Endothelial cell of umbilical vein (primary cell): ENCODE measurements at regions not wholly inside any gene's neighbourhood (a gene's known extent, or its start where the extent isn't known, plus 50 kb on each side); places are given as distances from the start of the nearest gene placed in this dataset.

Source experiments
- BruUV-seq: library from RNA; stranded (reverse); fragments of 400-500 nt; replicated peaks from 2 replicates; lab custom pipeline; 2021; lab: Mats Ljungman, UMichigan
- CTCF ChIA-PET: fragments of 300-600, 350-600 bp; sonication (Branson Sonifier 250); formaldehyde crosslinking; loops from one replicate; lab custom pipeline; 2021; ENCODE audit warnings: antibody characterized with exemption, inconsistent platforms; lab: Charles Lee
- POLR2A ChIA-PET: fragments of 300-600, 350-600 bp; sonication (Branson Sonifier 250); formaldehyde crosslinking; loops from one replicate; lab custom pipeline; 2021; ENCODE audit warnings: antibody characterized with exemption, inconsistent platforms; lab: Charles Lee
- DNase-seq: peaks from one replicate; pipeline ENCODE4 v3.0.0-alpha.2; 2011; ENCODE audit warnings: low read depth, low spot score
- FAIRE-seq: peaks from 2 replicates; lab custom pipeline; 2011; peaks lifted over from hg19 to GRCh38; lab: Jason Lieb, UNC
- H2AFZ ChIP-seq: 2 replicates; pipeline ENCODE4 v1.6.0; 2012; ENCODE audit warnings: low read depth, low read length, control low read depth, inconsistent platforms
- H3K27ac ChIP-seq: 2 replicates; pipeline ENCODE4 v1.5.1; 2011; ENCODE audit warnings: low read depth, mild to moderate bottlenecking, control low read depth, low read length, moderate library complexity; ENCODE audit not compliant: insufficient read depth
- H3K27me3 ChIP-seq, 2 experiments: 2 replicates each; pipeline versions ENCODE4 v1.6.0 to v1.6.1; 2011; ENCODE audit warnings: low read length in 2 of 2, mixed read lengths in 1 of 2; ENCODE audit not compliant: control insufficient read depth in 2 of 2, insufficient read depth in 2 of 2
- H3K36me3 ChIP-seq, 2 experiments: 2 replicates in 1 of 2; 3 replicates in 1 of 2; pipeline ENCODE4 v1.5.1; 2011; ENCODE audit warnings: low read length in 2 of 2, mild to moderate bottlenecking in 1 of 2, moderate library complexity in 1 of 2; ENCODE audit not compliant: control insufficient read depth in 2 of 2, insufficient read depth in 2 of 2; ENCODE audit errors: extremely low read depth in 1 of 2
- H3K4me1 ChIP-seq: 3 replicates; pipeline ENCODE4 v1.5.1; 2011; ENCODE audit warnings: mild to moderate bottlenecking, low read length; ENCODE audit not compliant: control insufficient read depth, insufficient read depth; ENCODE audit errors: extremely low read depth
- H3K4me2 ChIP-seq: 2 replicates; pipeline ENCODE4 v1.6.1; 2011; ENCODE audit warnings: low read length, control low read depth, mixed read lengths; ENCODE audit not compliant: insufficient read depth
- H3K4me3 ChIP-seq, 3 experiments: fragments of 200-600 bp in 1 of 3; sonication (generic), shearing (Covaris generic) in 1 of 3; replicated peaks in 1 of 3; 2 replicates each; pipeline ENCODE4 v1.5.1; 2011 to 2016; ENCODE audit warnings: control low read depth in 3 of 3, low read length in 3 of 3, mild to moderate bottlenecking in 2 of 3, inconsistent platforms in 1 of 3, low read depth in 1 of 3, moderate library complexity in 1 of 3; ENCODE audit not compliant: insufficient read depth in 1 of 3
- H3K79me2 ChIP-seq: 2 replicates; pipeline ENCODE4 v1.6.0; 2012; ENCODE audit warnings: low read length, inconsistent platforms; ENCODE audit not compliant: control insufficient read depth, insufficient read depth
- H3K9ac ChIP-seq: replicated peaks from 2 replicates; pipeline ENCODE3; 2011; ENCODE audit warnings: low read length, control low read depth; ENCODE audit not compliant: insufficient read depth; ENCODE audit errors: extremely low read depth
- H3K9me1 ChIP-seq: replicated peaks from 3 replicates; pipeline ENCODE4 v1.6.0; 2011; ENCODE audit warnings: mild to moderate bottlenecking, low read length; ENCODE audit not compliant: control insufficient read depth, insufficient read depth; ENCODE audit errors: extremely low read depth
- H3K9me3 ChIP-seq: replicated peaks from 2 replicates; pipeline ENCODE4 v1.5.1; 2012; ENCODE audit warnings: low read length, inconsistent platforms; ENCODE audit not compliant: control insufficient read depth, insufficient read depth
- H4K20me1 ChIP-seq: replicated peaks from 2 replicates; pipeline ENCODE3; 2011; ENCODE audit warnings: mild to moderate bottlenecking, low read length; ENCODE audit not compliant: control insufficient read depth, insufficient read depth; ENCODE audit errors: extremely low read depth
- CTCF ChIP-seq, 2 donors: IDR thresholded peaks; 1 replicate in 1 of 2; 2 replicates in 1 of 2; pipeline ENCODE4 v1.5.1; 2011; ENCODE audit warnings: low read length in 2 of 2, mild to moderate bottlenecking in 2 of 2, moderate library complexity in 2 of 2, control low read depth in 1 of 2, inconsistent platforms in 1 of 2, low read depth in 1 of 2; ENCODE audit not compliant: insufficient read depth in 1 of 2; ENCODE audit errors: extremely low read depth in 1 of 2
- EZH2 ChIP-seq: IDR thresholded peaks from 2 replicates; pipeline ENCODE4 v1.6.1; 2012; ENCODE audit warnings: borderline replicate concordance, low read depth, mild to moderate bottlenecking, moderate library complexity, low read length, inconsistent platforms; ENCODE audit not compliant: severe bottlenecking
- FOS ChIP-seq: IDR thresholded peaks from 2 replicates; pipeline ENCODE4 v1.6.1; 2011; ENCODE audit warnings: mild to moderate bottlenecking, low read length, moderate library complexity, borderline replicate concordance; ENCODE audit not compliant: insufficient read depth
- GATA2 ChIP-seq: IDR thresholded peaks from 2 replicates; pipeline ENCODE4 v1.7.0; 2011; ENCODE audit warnings: low read depth, mild to moderate bottlenecking, moderate library complexity, mixed read lengths, low read length; ENCODE audit not compliant: insufficient read length, insufficient read depth
- JUN ChIP-seq: IDR thresholded peaks from 2 replicates; pipeline ENCODE4 v1.6.1; 2011; ENCODE audit warnings: borderline replicate concordance, low read depth; ENCODE audit not compliant: insufficient read length, insufficient read depth
- MAX ChIP-seq: IDR thresholded peaks from 2 replicates; pipeline ENCODE4 v1.6.1; 2011; ENCODE audit not compliant: insufficient read depth, insufficient read length
- MYC ChIP-seq: IDR thresholded peaks from one replicate; pipeline ENCODE4 v1.6.1; 2011; ENCODE audit warnings: mild to moderate bottlenecking, low read depth, low read length
- POLR2A ChIP-seq: IDR thresholded peaks from 2 replicates; pipeline ENCODE4 v1.6.1; 2012; ENCODE audit warnings: low read depth, mild to moderate bottlenecking, control low read depth, low read length
- POLR2AphosphoS5 ChIP-seq: IDR thresholded peaks from 2 replicates; pipeline ENCODE4 v1.6.1; 2012; ENCODE audit warnings: low read depth, mild to moderate bottlenecking, control low read depth, low read length, moderate library complexity; ENCODE audit not compliant: insufficient read depth
- dilution Hi-C: fragments of 300-500 bp; cut with MboI; formaldehyde crosslinking; loops from one replicate; pipeline ENCODE4 v1.15.0; 2019; ENCODE audit warnings: low sequenced_read_pairs; ENCODE audit not compliant: extremely low pct_ligation_motif_present
- intact Hi-C: fragments of 100-400 bp; cut with micrococcal nuclease; formaldehyde crosslinking; loops from one replicate; pipeline ENCODE4 v1.10.0; 2022

GRCh38 chr1:114208106-114208505, 54.4 kb upstream of the SYT6 start:
- ChIA-PET CTCF (no interaction called here), POLR2A (no interaction called here)
- no peaks in the 10 kb centered on the region for H3K79me2 ChIP-seq
- H3K9me1 ChIP-seq, result no peaks in the 10 kb centered on the region
- no peak for DNase-seq
- dilution Hi-C loops, result no loop called here
- TF ChIP-seq POLR2A, result no peak
- no peak for TF ChIP-seq GATA2
- TF ChIP-seq JUN, result no peak
- no peak for TF ChIP-seq CTCF (IDR thresholded peaks at IDR 0.05; ENCODE audit: extremely low read depth in 1 of 2, insufficient read depth in 1 of 2, low read depth in 1 of 2, low read length in 2 of 2)
- no peak for TF ChIP-seq MAX
- no peak for TF ChIP-seq EZH2
- TF ChIP-seq FOS, result no peak
- TF ChIP-seq POLR2AphosphoS5, result no peak
- TF ChIP-seq MYC, result no peak
- H3K27me3 ChIP-seq, result no peaks in the 10 kb centered on the region
- H3K4me2 ChIP-seq, result no peak overlapping the region
- H3K36me3 ChIP-seq, result no peaks in the 10 kb centered on the region
- no peak overlapping the region for H3K9ac ChIP-seq
- no peak for FAIRE-seq
- no TSS peak for BruUV-seq
- H2AFZ ChIP-seq, result no peak overlapping the region
- H3K4me1 ChIP-seq, result no peaks in the 10 kb centered on the region
- no peak overlapping the region for H3K27ac ChIP-seq
- no peaks in the 10 kb centered on the region for H3K9me3 ChIP-seq
- H3K4me3 ChIP-seq, result no peak overlapping the region
- intact Hi-C loops, result no loop called here
- no peaks in the 10 kb centered on the region for H4K20me1 ChIP-seq
